ENCODE measurements at regions not wholly inside any gene's neighbourhood (a gene's known extent, or its start where the extent isn't known, plus 50 kb on each side); places are given as distances from the start of the nearest gene placed in this dataset.

- Histone ChIP-seq H4K20me1 (ENCODE audit: insufficient read depth) (no peaks in the 10 kb centered on the region), H3K4me2 (no peak overlapping the region), H3K27me3 (ENCODE audit: insufficient read depth, low read depth) (no peaks in the 10 kb centered on the region), H3K4me1 (ENCODE audit: low read depth, poor library complexity, severe bottlenecking) (no peaks in the 10 kb centered on the region), H3K79me2 (ENCODE audit: insufficient read depth, low read depth) (no peaks in the 10 kb centered on the region), H3K27ac (no peak overlapping the region), H3K36me3 (ENCODE audit: insufficient read depth) (no peaks in the 10 kb centered on the region), H2AFZ (ENCODE audit: low read depth) (no peak overlapping the region), H3K9ac (no peak overlapping the region), H3K4me3 (IDR thresholded peaks at IDR 0.05; ENCODE audit: insufficient read depth, low read depth, low read length) (no peak overlapping the region)
- no peak for TF ChIP-seq CTCF (conservative IDR thresholded peaks at IDR 0.05; ENCODE audit: low read depth, low read length)
Measured at GRCh38 chr12:91316907-91317269, 134.3 kb upstream of the DCN start.

- no peak overlapping the region for H2AFZ ChIP-seq (ENCODE audit: low read depth)
- H3K4me3 ChIP-seq (IDR thresholded peaks at IDR 0.05; ENCODE audit: insufficient read depth, low read depth, low read length) = no peak overlapping the region
- no peak for TF ChIP-seq CTCF (conservative IDR thresholded peaks at IDR 0.05; ENCODE audit: low read depth, low read length)
Measured at GRCh38 chr12:91316161-91316906, 133.7 kb upstream of the DCN start.

GRCh38 chr12:91311081-91311480 lies 128.5 kb upstream of the DCN start:
- Histone ChIP-seq H3K27me3 (ENCODE audit: insufficient read depth, low read depth) (no peaks in the 10 kb centered on the region), H4K20me1 (ENCODE audit: insufficient read depth) (no peaks in the 10 kb centered on the region), H3K4me2 (no peak overlapping the region), H3K4me1 (ENCODE audit: low read depth, poor library complexity, severe bottlenecking) (no peaks in the 10 kb centered on the region), H3K4me3 (IDR thresholded peaks at IDR 0.05; ENCODE audit: insufficient read depth, low read depth, low read length) (no peak overlapping the region), H3K79me2 (ENCODE audit: insufficient read depth, low read depth) (no peaks in the 10 kb centered on the region), H3K36me3 (ENCODE audit: insufficient read depth) (no peaks in the 10 kb centered on the region), H3K9ac (no peak overlapping the region), H3K27ac (no peak overlapping the region), H2AFZ (ENCODE audit: low read depth) (no peak overlapping the region)
- no peak for TF ChIP-seq CTCF (conservative IDR thresholded peaks at IDR 0.05; ENCODE audit: low read depth, low read length)

More at GRCh38 chr12:91316161-91316906, 133.7 kb upstream of the DCN start:
- Histone ChIP-seq H3K4me1 (ENCODE audit: low read depth, poor library complexity, severe bottlenecking) (no peaks in the 10 kb centered on the region), H3K9ac (no peak overlapping the region), H4K20me1 (ENCODE audit: insufficient read depth) (no peaks in the 10 kb centered on the region), H3K27me3 (ENCODE audit: insufficient read depth, low read depth) (no peaks in the 10 kb centered on the region), H3K79me2 (ENCODE audit: insufficient read depth, low read depth) (no peaks in the 10 kb centered on the region), H3K36me3 (ENCODE audit: insufficient read depth) (no peaks in the 10 kb centered on the region), H3K27ac (no peak overlapping the region), H3K4me2 (no peak overlapping the region)

GRCh38 chr12:91309450-91309849 lies 126.8 kb upstream of the DCN start:
- H3K4me2 ChIP-seq = no peak overlapping the region
- no peaks in the 10 kb centered on the region for H3K36me3 ChIP-seq (ENCODE audit: insufficient read depth)
- no peak for TF ChIP-seq CTCF (conservative IDR thresholded peaks at IDR 0.05; ENCODE audit: low read depth, low read length)
- H3K9ac ChIP-seq = no peak overlapping the region
- H3K79me2 ChIP-seq (ENCODE audit: insufficient read depth, low read depth) = no peaks in the 10 kb centered on the region
- H3K27ac ChIP-seq = no peak overlapping the region
- H4K20me1 ChIP-seq (ENCODE audit: insufficient read depth) = no peaks in the 10 kb centered on the region
- no peak overlapping the region for H2AFZ ChIP-seq (ENCODE audit: low read depth)
- no peaks in the 10 kb centered on the region for H3K4me1 ChIP-seq (ENCODE audit: low read depth, poor library complexity, severe bottlenecking)
- H3K4me3 ChIP-seq (IDR thresholded peaks at IDR 0.05; ENCODE audit: insufficient read depth, low read depth, low read length) = no peak overlapping the region
- H3K27me3 ChIP-seq (ENCODE audit: insufficient read depth, low read depth) = no peaks in the 10 kb centered on the region

All from KMS-11 (cell line).